Mesenchymal stem cell (in vitro differentiated cells and primary cell): ENCODE measurements at regions not wholly inside any gene's neighbourhood (a gene's known extent, or its start where the extent isn't known, plus 50 kb on each side); places are given as distances from the start of the nearest gene placed in this dataset.

Experiments
- DNase-seq: peaks from one replicate; pipeline ENCODE4 v3.0.0-alpha.2; 2013
- H2AFZ ChIP-seq: one replicate; pipeline ENCODE4 v1.6.1; 2013; ENCODE audit warnings: low read depth, mild to moderate bottlenecking, control low read depth, inconsistent platforms, low read length, moderate library complexity
- H2AK5ac ChIP-seq: 2 replicates; pipeline ENCODE4 v1.6.1; 2013; ENCODE audit warnings: low read length, moderate library complexity, mild to moderate bottlenecking, inconsistent platforms; ENCODE audit not compliant: severe bottlenecking
- H2BK120ac ChIP-seq: one replicate; pipeline ENCODE4 v1.6.1; 2013; ENCODE audit warnings: low read depth, mild to moderate bottlenecking, inconsistent platforms, low read length, moderate library complexity
- H2BK12ac ChIP-seq, 2 experiments: one replicate each; pipeline ENCODE4 v1.6.1; 2013; ENCODE audit warnings: inconsistent platforms in 2 of 2, low read length in 2 of 2, mild to moderate bottlenecking in 2 of 2, moderate library complexity in 2 of 2, control low read depth in 1 of 2
- H2BK15ac ChIP-seq: one replicate; pipeline ENCODE4 v1.6.1; 2013; ENCODE audit warnings: mild to moderate bottlenecking, low read depth, inconsistent platforms; ENCODE audit not compliant: poor library complexity, severe bottlenecking
- H2BK5ac ChIP-seq: 2 replicates; pipeline ENCODE4 v1.6.1; 2013; ENCODE audit warnings: low read depth, mild to moderate bottlenecking, low read length, control low read depth, inconsistent platforms; ENCODE audit not compliant: poor library complexity, severe bottlenecking
- H3K14ac ChIP-seq, 2 experiments: one replicate each; pipeline ENCODE4 v1.6.1; 2013; ENCODE audit warnings: inconsistent platforms in 2 of 2, low read length in 2 of 2, control low read depth in 1 of 2, mild to moderate bottlenecking in 1 of 2, moderate library complexity in 1 of 2
- H3K18ac ChIP-seq, 2 experiments: one replicate each; pipeline ENCODE4 v1.6.1; 2013; ENCODE audit warnings: inconsistent platforms in 2 of 2, low read length in 2 of 2, control low read depth in 1 of 2, low read depth in 1 of 2, mild to moderate bottlenecking in 1 of 2
- H3K23ac ChIP-seq, 2 experiments: one replicate each; pipeline ENCODE4 v1.6.1; 2013; ENCODE audit warnings: inconsistent platforms in 2 of 2, low read length in 2 of 2, mild to moderate bottlenecking in 2 of 2, moderate library complexity in 2 of 2, control low read depth in 1 of 2
- H3K27ac ChIP-seq: 2 replicates; pipeline ENCODE4 v1.5.1; 2013; ENCODE audit warnings: mild to moderate bottlenecking, moderate library complexity, low read length, control low read depth, inconsistent platforms; ENCODE audit not compliant: poor library complexity, severe bottlenecking
- H3K27me3 ChIP-seq, 2 experiments: 2 replicates each; pipeline versions ENCODE4 v1.6.1 to v1.7.0; 2013; ENCODE audit warnings: low read length in 2 of 2, mild to moderate bottlenecking in 2 of 2, moderate library complexity in 2 of 2, control low read depth in 1 of 2, inconsistent platforms in 1 of 2; ENCODE audit not compliant: control insufficient read depth in 1 of 2, insufficient read depth in 1 of 2
- H3K36me3 ChIP-seq, 2 experiments: 2 replicates each; pipeline versions ENCODE4 v1.6.1 to v1.7.0; 2013; ENCODE audit warnings: low read length in 2 of 2, control low read depth in 1 of 2, inconsistent platforms in 1 of 2, low read depth in 1 of 2, mild to moderate bottlenecking in 1 of 2; ENCODE audit not compliant: insufficient read depth in 2 of 2, control insufficient read depth in 1 of 2
- H3K4ac ChIP-seq, 2 experiments: one replicate each; pipeline ENCODE4 v1.6.1; 2013; ENCODE audit warnings: inconsistent platforms in 2 of 2, low read length in 2 of 2, mild to moderate bottlenecking in 2 of 2, moderate library complexity in 2 of 2, control low read depth in 1 of 2, low read depth in 1 of 2
- H3K4me1 ChIP-seq: 2 replicates; pipeline ENCODE4 v1.6.1; 2013; ENCODE audit warnings: low read depth, low read length, control low read depth; ENCODE audit not compliant: control insufficient read depth, insufficient read depth
- H3K4me2 ChIP-seq: 2 replicates; pipeline ENCODE4 v1.6.1; 2013; ENCODE audit warnings: low read length, mild to moderate bottlenecking, inconsistent platforms; ENCODE audit not compliant: poor library complexity, severe bottlenecking
- H3K4me3 ChIP-seq, 2 experiments: 2 replicates each; pipeline versions ENCODE4 v1.5.1 to v1.7.0; 2013; ENCODE audit warnings: low read length in 2 of 2, mild to moderate bottlenecking in 2 of 2, control low read depth in 1 of 2, low read depth in 1 of 2; ENCODE audit not compliant: insufficient read depth in 1 of 2
- H3K79me1 ChIP-seq: replicated peaks from 2 replicates; pipeline ENCODE4 v1.6.1; 2013; ENCODE audit warnings: mild to moderate bottlenecking, control low read depth, low read length, inconsistent platforms; ENCODE audit not compliant: poor library complexity, severe bottlenecking
- H3K9ac ChIP-seq: 2 replicates; pipeline ENCODE4 v1.7.0; 2013; ENCODE audit warnings: mild to moderate bottlenecking, low read length, moderate library complexity
- H3K9me3 ChIP-seq: 2 replicates; pipeline ENCODE4 v1.7.0; 2013; ENCODE audit warnings: mild to moderate bottlenecking, low read length; ENCODE audit not compliant: control insufficient read depth
- H4K8ac ChIP-seq: one replicate; pipeline ENCODE4 v1.6.1; 2013; ENCODE audit warnings: inconsistent platforms, mild to moderate bottlenecking, low read length, moderate library complexity
- H4K91ac ChIP-seq: one replicate; pipeline ENCODE4 v1.6.1; 2013; ENCODE audit warnings: mild to moderate bottlenecking, low read length, inconsistent platforms
- WGBS: methylation state at CpG from one replicate; pipeline ENCODE4 v1.1.7; 2013; ENCODE audit warnings: mixed read lengths; 5-methylcytosine and 5-hydroxymethylcytosine counted together

- H3K36me3 ChIP-seq: no peaks in the 10 kb centered on the region
- no peaks in the 10 kb centered on the region for H3K9me3 ChIP-seq
- H2BK12ac ChIP-seq: no peak overlapping the region
- H3K4me2 ChIP-seq: no peak overlapping the region
- no peaks in the 10 kb centered on the region for H3K79me1 ChIP-seq
- H2BK120ac ChIP-seq: no peak overlapping the region
- DNase-seq: peak; percentile 39
- H3K4me1 ChIP-seq: no peaks in the 10 kb centered on the region
- H2AK5ac ChIP-seq: no peak overlapping the region
- H2AFZ ChIP-seq: no peak overlapping the region
- peak overlapping the region; percentile 49 for H3K27ac ChIP-seq
- no peak overlapping the region for H3K23ac ChIP-seq
- H4K8ac ChIP-seq: no peak overlapping the region
- no peak overlapping the region for H3K9ac ChIP-seq
- H3K14ac ChIP-seq: no peak overlapping the region
- no peak overlapping the region for H3K4me3 ChIP-seq
- H2BK15ac ChIP-seq: no peak overlapping the region
- no peak overlapping the region for H4K91ac ChIP-seq
- no peak overlapping the region for H2BK5ac ChIP-seq
- no peak overlapping the region for H3K4ac ChIP-seq
- no peak overlapping the region for H3K18ac ChIP-seq
- H3K27me3 ChIP-seq: no peaks in the 10 kb centered on the region
These were observed 87.0 kb upstream of the LRP1B start for GRCh38 chr2:142217804-142218203.

GRCh38 chr2:142200062-142200461 is 69.2 kb upstream of the LRP1B start:
- no peak overlapping the region for H3K27ac ChIP-seq
- peaks cover 0 to 2% of the 10 kb centered on the region in 2 experiments for H3K27me3 ChIP-seq
- WGBS: 60% methylated on average over 1 of the region's 1 CpG
- no peak overlapping the region for H3K4me3 ChIP-seq
- no peak overlapping the region for H2BK15ac ChIP-seq
- no peak overlapping the region for H3K4ac ChIP-seq
- no peak for DNase-seq
- no peak overlapping the region for H2BK120ac ChIP-seq
- H3K14ac ChIP-seq: no peak overlapping the region
- no peak overlapping the region for H2BK12ac ChIP-seq
- H3K23ac ChIP-seq: no peak overlapping the region
- no peak overlapping the region for H3K4me2 ChIP-seq
- no peak overlapping the region for H2BK5ac ChIP-seq
- no peaks in the 10 kb centered on the region for H3K4me1 ChIP-seq
- no peak overlapping the region for H2AK5ac ChIP-seq
- H4K91ac ChIP-seq: no peak overlapping the region
- H3K79me1 ChIP-seq: no peaks in the 10 kb centered on the region
- H3K9me3 ChIP-seq: no peaks in the 10 kb centered on the region
- H3K18ac ChIP-seq: no peak overlapping the region
- H3K36me3 ChIP-seq: no peaks in the 10 kb centered on the region
- no peak overlapping the region for H2AFZ ChIP-seq
- H3K9ac ChIP-seq: no peak overlapping the region
- H4K8ac ChIP-seq: no peak overlapping the region

GRCh38 chr2:142199073-142199472 is 68.3 kb upstream of the LRP1B start:
- no peak overlapping the region for H3K14ac ChIP-seq
- no peaks in the 10 kb centered on the region for H3K36me3 ChIP-seq
- H4K8ac ChIP-seq: no peak overlapping the region
- H3K4me1 ChIP-seq: no peaks in the 10 kb centered on the region
- H4K91ac ChIP-seq: no peak overlapping the region
- no peak overlapping the region for H3K18ac ChIP-seq
- no peak overlapping the region for H2BK5ac ChIP-seq
- no peak overlapping the region for H2BK12ac ChIP-seq
- no peak overlapping the region for H3K4ac ChIP-seq
- H3K9me3 ChIP-seq: no peaks in the 10 kb centered on the region
- 76% methylated on average over 2 of the region's 2 CpGs for WGBS
- peaks cover 0 to 2% of the 10 kb centered on the region in 2 experiments for H3K27me3 ChIP-seq
- H3K27ac ChIP-seq: no peak overlapping the region
- no peak overlapping the region for H2AK5ac ChIP-seq
- no peak overlapping the region for H3K23ac ChIP-seq
- H3K4me2 ChIP-seq: no peak overlapping the region
- H2BK120ac ChIP-seq: no peak overlapping the region
- no peaks in the 10 kb centered on the region for H3K79me1 ChIP-seq
- no peak overlapping the region for H2BK15ac ChIP-seq
- DNase-seq: no peak
- H3K4me3 ChIP-seq: no peak overlapping the region
- H3K9ac ChIP-seq: no peak overlapping the region
- no peak overlapping the region for H2AFZ ChIP-seq

- no peak overlapping the region for H2AFZ ChIP-seq
- H3K36me3 ChIP-seq: no peaks in the 10 kb centered on the region
- 38% methylated on average over 1 of the region's 1 CpG for WGBS
- peak overlapping the region; percentile 83 for H3K27ac ChIP-seq
- H3K23ac ChIP-seq: no peak overlapping the region
- H3K14ac ChIP-seq: no peak overlapping the region
- H2BK15ac ChIP-seq: no peak overlapping the region
- H3K79me1 ChIP-seq: no peaks in the 10 kb centered on the region
- peak; percentile 59 for DNase-seq
- H3K4me1 ChIP-seq: peaks cover 2% of the 10 kb centered on the region
- no peak overlapping the region for H3K4ac ChIP-seq
- no peak overlapping the region for H4K91ac ChIP-seq
- no peak overlapping the region for H2AK5ac ChIP-seq
- no peak overlapping the region for H3K4me2 ChIP-seq
- no peak overlapping the region for H2BK120ac ChIP-seq
- H3K9me3 ChIP-seq: no peaks in the 10 kb centered on the region
- peak overlapping the region in 1 of 2 experiments; percentile 8 for H2BK12ac ChIP-seq
- peak overlapping the region; percentile 67 for H4K8ac ChIP-seq
- peak overlapping the region in 1 of 2 experiments; percentile 25 for H3K18ac ChIP-seq
- H3K9ac ChIP-seq: no peak overlapping the region
- H3K27me3 ChIP-seq: no peaks in the 10 kb centered on the region
- H2BK5ac ChIP-seq: no peak overlapping the region
- H3K4me3 ChIP-seq: no peak overlapping the region
These were observed 60.0 kb upstream of the LRP1B start for GRCh38 chr2:142190805-142191204.
